ENCODE measurements at regions not wholly inside any gene's neighbourhood (a gene's known extent, or its start where the extent isn't known, plus 50 kb on each side); places are given as distances from the start of the nearest gene placed in this dataset.

GRCh38 chrX:125005863-125006262 is 313.8 kb upstream of the TEX13C start:
- TF ChIP-seq POLR2A (IDR thresholded peaks at IDR 0.05) (no peak), CTCF (IDR thresholded peaks at IDR 0.05 in 8 of 11, conservative IDR thresholded peaks at IDR 0.05 in 3 of 11) (no peak), POLR2AphosphoS5 (IDR thresholded peaks at IDR 0.05) (no peak)
